T1000 (cell line): ENCODE measurements at regions not wholly inside any gene's neighbourhood (a gene's known extent, or its start where the extent isn't known, plus 50 kb on each side); places are given as distances from the start of the nearest gene placed in this dataset.

Source experiments
- DNase-seq: peaks from one replicate; lab custom pipeline; 2025; ENCODE audit warnings: mixed read lengths; lab: John Stamatoyannopoulos, UW

- DNase-seq, result no peak
These were observed 845.3 kb downstream of the BRD1 start for GRCh38 chr22:48982321-48982905.

DNA sequence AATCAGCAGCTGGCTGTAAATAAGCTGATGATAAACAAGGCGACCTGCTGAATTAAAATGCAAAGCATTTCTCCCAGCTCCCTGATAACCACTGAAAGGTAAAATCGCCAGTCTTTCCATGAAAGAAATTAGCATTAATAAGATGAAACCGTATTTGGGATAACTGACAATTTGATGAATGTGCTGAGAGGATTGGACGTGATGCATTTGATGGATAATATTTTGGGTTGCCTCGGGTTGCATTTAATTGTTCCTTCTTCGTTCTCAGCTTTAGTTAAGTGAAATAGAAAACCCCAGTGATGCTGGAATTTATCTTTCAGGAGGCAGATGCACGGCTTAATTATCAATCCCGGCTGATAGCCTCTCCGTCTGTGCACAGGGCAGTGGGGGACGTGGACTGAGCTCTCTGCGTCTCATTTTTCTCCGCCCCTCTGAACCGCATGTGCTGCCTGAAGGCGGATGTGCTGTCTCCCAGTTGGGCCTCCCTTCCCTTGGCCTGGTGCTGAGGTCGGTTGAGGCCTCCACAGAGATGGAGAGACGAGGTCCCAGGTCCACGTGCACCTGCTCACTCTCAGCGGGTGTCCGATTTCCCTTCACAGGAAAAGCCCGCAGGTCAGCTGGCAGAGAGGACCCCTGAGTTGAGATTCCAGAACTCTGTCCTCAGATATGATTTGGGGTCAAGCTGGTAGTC lies 846.2 kb downstream of the BRD1 start:
- DNase-seq, result no peak

- DNase-seq, result no peak
These were observed 846.8 kb downstream of the BRD1 start for GRCh38 chr22:48980918-48981317.

DNA sequence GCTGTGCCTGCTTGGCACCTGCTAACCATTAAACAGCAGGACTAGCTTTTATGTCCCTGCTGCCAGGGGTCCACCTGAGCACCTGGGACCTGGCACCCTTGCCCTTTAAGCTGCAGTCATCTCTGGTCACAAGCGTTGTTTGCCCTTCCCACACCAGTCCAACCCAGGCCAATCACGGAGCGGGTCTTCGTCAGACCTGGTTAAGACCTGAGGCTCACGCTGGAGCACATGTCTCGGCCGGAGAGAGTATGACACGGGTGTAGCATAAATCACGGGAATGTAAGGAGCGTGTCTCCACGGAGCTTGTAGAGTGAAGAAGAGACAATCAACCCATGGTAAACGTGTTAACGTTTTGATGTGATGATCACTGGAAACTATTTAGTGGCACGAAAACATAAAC lies 847.3 kb downstream of the BRD1 start:
- no peak for DNase-seq

DNA sequence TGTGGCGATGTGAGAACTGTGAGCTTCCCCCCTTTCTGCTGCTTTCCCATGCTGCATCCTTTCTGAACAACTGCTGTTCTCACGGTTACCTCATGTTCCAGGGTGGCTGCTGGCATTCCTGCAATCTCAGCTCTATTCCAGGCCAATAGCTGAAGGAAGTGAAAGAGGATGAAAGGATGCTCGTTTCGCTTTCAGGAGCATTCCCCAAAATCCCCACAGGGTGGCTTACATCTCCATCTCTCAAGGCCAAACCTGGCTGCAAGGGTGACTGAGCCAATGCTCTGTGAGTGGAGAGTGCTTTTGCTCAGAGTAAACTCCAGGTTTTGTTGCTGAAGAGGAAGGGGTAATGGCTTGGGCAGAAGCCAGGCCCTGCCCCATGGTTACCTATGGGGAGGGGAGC lies 848.2 kb downstream of the BRD1 start:
- no peak for DNase-seq

DNA sequence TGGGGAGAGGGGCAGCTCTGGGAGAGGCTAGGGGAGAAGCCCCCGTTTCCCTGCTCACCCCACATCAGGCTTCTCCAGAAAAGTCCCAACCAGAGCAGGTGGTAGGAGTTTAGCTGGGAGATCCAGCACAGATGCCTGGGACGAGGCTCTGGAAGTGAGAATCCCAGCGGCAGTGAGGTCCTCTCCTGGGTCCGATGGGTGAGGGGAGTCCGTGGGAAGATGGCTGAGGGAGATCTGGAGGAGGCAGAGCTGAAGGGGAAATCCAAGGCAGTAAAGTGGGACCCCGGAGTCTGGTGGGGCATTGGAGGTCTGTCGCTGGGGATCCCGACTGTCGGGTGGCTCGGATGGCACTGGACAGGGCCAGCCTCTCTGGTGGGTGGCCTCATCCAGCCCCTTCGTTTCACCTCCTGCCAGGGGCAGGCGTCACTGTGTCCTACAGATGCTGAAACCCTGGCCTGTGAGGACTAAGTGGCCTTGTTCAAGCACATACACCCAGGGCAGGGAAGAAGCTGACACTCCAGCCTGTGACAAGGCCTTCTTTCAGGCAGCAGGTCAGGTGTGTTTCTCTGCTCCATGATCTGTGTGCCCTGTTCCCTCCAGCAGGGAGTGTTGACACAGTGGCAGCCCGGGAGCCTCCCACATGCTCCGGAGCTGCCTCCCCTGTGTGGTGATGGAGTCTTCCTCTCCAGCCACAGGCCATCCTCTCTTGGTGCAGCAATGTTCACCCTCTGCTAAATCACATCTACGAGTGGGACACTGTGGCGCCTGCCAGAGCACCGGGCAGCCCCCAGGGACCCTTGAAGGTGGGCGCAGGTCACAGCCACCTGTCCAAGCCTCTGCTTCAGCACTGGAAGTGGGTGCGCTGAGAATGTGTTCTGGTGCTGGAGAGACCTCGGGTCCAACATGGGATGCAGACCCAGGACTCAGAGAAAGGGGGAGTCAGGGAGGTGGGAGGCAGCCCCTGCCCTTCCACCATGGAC lies 850.8 kb downstream of the BRD1 start:
- no peak for DNase-seq

- DNase-seq, result no peak
These were observed 851.8 kb downstream of the BRD1 start for GRCh38 chr22:48975886-48976285.

DNA sequence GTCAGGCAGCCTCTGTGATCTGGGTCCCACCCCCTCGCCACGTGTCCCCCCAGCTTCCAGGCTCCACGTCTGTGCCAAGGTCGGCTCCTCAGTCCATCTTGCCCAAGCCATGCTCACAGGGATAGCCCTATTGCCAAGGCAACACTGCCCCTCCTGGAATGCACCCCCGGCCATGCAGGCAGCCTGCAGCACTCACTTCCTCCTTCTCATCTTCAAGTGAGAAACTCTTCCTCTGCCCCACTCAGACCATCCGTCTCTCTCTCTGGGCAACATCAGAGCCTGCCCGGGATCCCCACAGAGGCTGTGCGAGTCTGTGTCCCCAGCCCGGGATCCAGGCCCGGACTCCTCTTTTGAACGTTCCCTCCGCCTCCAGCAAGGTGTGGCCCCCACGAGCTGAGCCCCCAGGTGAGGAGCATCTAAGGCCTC lies 852.3 kb downstream of the BRD1 start:
- DNase-seq, result no peak

DNA sequence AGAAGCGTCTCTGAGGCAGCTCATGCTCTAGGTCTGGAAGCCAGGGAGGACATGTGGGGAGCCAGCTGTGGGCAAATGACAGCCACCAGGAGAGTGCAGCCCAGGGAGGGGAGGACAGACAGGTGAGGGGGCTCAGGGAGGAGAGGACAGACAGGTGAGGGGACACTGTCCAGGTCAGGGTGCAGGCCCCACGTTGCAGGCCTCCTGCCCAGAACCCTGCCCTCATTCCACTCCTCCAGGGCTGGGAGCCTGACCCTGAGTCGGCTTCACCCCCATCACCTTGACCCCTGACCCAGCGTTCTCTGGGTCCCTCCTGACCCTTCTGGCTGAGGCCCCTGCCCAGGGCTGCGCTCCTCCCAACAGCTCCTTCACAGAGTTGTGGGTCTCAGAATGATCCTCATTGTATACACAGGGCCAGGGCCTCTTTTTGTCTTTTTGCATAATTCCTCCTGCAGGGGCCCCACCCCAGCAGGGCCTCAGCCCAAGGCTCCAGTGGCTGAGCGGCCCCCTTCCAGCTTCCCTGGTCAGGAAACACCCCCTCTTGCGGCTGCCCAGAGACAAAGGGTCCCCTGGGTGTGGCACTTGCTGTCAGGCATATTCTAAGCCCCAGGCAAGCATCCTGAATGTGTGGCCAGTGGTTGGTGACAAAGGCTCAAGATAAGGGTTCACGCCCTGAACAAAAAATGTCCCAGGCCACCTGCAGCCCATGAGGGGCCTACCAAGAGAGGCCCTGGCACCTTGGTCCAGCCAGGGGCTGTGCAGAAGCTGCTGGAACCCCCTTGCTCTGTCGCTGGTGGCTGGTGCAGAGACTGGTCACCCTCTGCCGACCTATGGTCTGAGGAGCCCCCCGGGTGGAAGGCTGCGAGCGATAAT lies 853.0 kb downstream of the BRD1 start:
- no peak for DNase-seq

DNA sequence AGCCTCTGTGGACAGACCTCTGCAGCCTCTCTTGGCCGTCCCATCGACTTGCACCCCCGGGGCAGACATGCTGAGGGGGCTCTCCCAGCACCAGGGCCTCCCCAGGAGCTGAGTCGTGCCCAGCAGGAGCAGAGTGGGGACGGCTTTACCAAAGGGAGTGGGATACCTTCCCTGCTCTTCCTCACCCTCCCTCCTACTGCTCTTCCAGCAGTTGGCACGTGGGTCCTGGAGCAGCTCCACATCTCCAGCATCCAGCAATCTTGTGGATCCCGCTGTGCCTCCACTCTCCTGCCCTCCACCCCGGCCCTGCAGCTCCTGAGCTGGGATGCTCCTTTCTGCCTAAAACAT lies 854.0 kb downstream of the BRD1 start:
- DNase-seq, result no peak

DNA sequence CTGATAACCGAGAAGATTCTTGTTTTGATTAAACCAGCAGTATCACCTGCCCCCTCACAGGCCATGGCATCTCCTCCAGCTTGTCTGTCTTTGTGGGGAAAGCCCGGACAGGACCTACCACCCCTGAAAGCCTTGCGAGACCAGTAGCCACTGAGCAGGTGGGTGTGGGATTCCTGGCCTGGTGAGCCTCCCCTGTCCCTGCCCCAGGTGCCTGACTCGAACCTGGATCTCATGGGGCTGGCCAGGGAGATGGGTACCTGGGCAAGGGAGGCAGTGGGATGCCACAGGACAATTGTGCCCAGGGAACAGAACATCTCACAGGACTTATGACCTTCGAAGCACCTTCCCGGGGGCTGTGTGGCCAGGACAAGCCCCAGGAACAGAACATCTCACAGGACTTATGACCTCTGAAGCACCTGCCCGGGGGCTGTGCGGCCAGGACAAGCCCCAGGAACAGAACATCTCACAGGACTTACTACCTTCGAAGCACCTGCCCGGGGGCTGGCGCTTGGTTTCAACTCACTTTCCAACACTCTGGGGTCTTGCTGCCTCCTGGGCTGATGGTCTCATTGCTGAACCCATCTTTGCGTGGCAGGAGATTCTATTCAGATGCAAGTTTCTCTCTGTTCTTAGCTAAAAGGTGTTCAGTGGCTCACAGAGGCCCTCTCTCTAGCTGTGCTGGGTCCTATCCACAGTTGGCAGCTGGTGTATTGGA lies 854.5 kb downstream of the BRD1 start:
- DNase-seq, result no peak

DNA sequence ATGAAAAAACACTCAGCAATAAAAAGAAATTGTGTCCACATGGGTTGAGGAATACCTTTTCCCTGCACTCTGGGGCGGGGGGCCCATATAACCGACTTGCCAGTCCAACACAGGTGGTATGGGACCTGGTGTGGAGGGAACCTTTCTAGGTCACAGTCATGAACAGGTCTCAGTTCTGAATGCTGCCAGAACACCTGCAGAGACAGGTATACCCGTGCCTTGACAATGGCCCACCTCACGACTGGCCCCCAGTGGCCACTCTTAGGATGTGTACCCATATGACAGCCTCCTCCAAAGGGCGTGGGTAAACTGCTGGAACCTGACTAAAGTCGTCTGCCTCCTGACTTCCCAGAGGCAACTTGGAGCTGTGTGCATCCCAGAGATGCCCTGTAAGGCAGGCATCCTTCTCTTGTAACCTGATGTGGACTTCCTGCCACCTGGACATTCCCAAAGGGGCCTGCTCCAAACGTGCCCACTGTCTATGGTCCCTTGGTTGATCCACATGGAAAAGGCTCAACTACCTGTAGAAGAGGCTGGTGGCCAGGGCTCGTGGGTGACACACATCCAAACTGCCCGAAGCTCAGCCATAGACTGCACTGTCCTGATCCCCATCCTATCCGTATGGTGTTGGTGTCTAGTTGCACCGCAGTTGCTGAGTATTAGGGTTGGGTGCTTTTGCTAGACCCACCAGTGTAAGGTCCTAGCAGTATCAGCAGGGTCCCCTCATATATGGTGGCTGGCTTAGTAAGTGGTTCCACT lies 859.3 kb downstream of the BRD1 start:
- no peak for DNase-seq

- DNase-seq, result no peak
These were observed 864.3 kb downstream of the BRD1 start for GRCh38 chr22:48963405-48963804.

DNA sequence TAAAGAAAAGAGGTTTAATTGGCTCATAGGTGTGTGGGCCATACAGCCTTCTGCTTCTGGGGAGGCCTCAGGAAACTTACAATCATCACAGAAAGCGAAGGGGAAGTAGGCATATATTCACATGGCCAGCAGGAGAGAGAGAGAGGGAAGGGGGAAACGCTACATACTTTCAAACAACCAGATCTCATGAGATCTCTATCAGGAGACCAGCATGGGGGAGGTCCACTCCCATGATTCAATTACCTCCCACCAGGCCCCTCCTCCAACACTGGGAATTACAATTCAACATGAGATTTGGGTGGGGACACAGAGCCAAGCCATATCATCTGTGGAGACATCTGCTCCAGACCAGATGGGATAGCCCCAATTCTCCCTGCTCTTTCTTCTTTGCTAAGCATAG lies 866.0 kb downstream of the BRD1 start:
- DNase-seq, result no peak

GRCh38 chr22:48960980-48961660 lies 866.6 kb downstream of the BRD1 start:
- DNase-seq, result no peak

- no peak for DNase-seq
These were observed 867.1 kb downstream of the BRD1 start for GRCh38 chr22:48960576-48960975.

- DNase-seq, result no peak
These were observed 868.2 kb downstream of the BRD1 start for GRCh38 chr22:48959496-48959895.

DNA sequence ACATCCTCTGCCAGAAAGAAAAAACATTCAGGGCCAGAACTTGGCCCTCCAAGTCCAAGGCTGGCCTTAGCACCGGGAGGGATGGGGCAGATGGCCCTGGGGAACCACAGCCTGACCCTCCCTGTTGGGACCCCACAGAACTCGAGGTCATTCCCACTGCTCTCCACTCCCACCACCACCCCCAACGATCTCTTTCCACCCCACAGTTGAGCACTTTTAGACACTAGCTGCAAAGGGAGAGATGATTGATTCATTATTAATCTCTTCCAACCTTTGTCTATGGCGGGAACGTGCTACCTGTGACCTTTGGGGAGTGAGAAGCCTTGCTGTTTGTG lies 869.7 kb downstream of the BRD1 start:
- no peak for DNase-seq

- DNase-seq, result no peak
These were observed 870.2 kb downstream of the BRD1 start for GRCh38 chr22:48957311-48957986.
